ENCODE measurements at regions not wholly inside any gene's neighbourhood (a gene's known extent, or its start where the extent isn't known, plus 50 kb on each side); places are given as distances from the start of the nearest gene placed in this dataset.

GRCh38 chr4:151887031-151887815, 126.4 kb upstream of the GATB start:
- no peak for DNase-seq (ENCODE audit: low spot score)

GRCh38 chr4:151885123-151885522, 124.3 kb upstream of the GATB start:
- DNase-seq (ENCODE audit: low spot score): no peak

DNA sequence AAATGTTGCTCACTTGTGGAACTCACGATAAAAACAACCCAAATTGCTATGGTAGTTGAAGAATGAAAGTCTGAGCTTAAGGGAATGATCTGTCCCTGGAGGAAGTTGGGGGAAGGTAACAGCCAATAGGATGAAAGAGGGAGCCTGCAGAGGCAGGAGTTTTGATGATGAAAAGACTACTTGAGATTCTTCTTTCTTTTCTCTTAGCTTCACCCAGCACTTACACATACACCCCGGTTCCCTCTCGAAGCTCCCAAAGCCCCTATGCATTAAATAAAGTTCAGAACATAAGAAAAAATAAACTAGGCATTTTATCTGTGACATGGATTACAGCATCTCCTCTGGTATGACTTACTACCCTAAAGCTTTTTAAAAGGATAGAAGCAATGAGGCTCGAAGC, 122.9 kb upstream of the GATB start:
- DNase-seq (ENCODE audit: low spot score): no peak

- no peak for DNase-seq (ENCODE audit: low spot score)
Observed at GRCh38 chr4:151882072-151882803, 121.4 kb upstream of the GATB start.

DNA sequence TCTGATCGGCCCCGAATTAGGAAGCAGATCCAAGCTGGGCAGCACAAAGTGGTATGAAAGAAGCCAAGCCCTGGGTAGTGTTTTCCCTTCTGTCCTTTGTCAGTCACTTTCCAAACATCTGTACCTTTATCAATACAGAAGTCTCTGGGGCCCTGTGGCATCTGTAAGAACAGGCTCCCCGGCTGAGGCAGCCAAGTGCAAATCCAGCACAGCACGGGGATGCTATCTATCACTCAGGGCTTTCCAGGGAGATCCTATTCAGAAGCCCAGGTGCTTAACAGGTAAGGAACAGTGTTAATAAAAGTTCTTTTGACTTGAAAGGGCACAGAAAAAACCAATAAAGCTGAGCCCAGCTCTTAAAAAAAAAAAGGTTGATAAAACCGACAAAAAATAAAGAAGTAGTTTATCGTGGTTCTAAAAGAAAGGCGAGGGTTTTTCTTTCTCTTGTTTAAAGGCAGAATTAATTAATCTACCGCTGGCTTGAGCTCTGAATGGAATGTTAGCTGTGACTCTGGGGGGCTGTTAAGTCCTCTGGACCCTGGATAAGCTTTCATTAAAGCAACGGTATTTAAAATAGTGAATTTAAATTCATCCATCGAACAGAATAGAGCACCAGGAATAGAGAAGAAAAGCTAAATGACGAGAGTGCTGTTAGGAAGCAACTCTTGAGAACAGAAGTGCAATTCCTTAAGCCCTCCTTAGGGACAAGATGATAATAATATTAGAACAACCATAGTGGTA, 119.1 kb upstream of the GATB start:
- DNase-seq (ENCODE audit: low spot score): no peak

GRCh38 chr4:151876381-151876988, 115.7 kb upstream of the GATB start:
- no peak for DNase-seq (ENCODE audit: low spot score)

DNA sequence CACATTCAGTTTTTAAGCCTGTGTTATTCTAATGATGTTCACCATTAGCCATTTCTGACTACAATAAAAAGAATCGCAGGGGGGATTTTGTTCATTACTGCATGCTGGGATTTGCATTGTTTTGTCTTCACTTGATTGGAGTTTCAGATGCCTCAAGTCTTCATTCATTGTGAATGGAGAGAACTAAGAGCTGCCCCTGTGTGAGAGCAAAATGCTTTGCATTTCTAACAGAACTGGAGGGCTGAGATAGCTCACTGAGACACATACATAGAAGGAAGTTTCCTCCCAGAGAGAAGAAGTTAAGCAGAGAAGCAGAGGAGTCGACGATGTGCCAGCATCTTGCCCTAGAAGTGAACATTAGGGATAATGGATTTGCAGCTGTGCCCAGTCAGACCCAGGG, 113.5 kb upstream of the GATB start:
- no peak for DNase-seq (ENCODE audit: low spot score)

GRCh38 chr4:151866592-151866918, 105.7 kb upstream of the GATB start:
- DNase-seq (ENCODE audit: low spot score): no peak

DNA sequence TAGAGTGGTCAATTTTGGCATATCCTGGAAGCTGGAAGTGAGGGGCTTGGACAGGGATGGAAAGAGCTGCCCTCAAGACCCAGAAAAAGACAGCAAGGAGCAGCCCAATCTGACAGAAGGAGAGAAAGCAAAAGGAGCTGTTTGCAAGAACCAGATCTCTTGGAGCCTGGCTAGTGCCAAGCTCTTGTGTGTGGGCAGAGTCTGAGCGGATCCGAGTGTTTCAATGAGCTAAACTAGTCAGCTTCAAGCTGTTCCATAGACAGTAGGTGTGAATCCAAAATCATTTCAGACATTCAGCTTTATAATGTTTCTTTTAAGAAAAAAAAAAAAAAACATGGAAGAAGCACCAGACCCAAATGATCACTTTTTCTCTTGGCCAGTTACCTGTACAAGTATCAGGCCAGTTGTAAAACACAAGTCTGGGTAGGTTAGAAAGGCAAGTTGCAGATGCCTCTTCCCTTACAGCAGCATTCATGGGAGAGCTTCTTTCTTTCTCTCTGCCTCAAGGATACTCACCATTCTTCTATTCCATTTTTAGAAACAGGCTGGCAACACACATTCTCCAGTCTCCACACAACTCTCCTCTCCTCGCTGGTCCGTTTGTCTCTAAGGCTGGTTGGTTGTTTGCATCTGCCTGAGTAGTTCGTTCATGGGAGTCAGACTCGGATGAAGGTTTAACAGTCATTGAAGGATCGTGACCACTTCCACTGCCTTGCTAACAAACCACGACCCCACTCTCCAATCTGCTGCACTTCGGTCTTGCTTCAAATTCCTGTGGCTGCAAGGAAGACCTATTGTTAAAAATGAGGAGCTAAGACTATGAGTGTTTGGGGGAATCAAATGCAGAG, 105.2 kb upstream of the GATB start:
- no peak for DNase-seq (ENCODE audit: low spot score)

- no peak for DNase-seq (ENCODE audit: low spot score)
Observed at GRCh38 chr4:151865312-151865711, 104.5 kb upstream of the GATB start.

DNA sequence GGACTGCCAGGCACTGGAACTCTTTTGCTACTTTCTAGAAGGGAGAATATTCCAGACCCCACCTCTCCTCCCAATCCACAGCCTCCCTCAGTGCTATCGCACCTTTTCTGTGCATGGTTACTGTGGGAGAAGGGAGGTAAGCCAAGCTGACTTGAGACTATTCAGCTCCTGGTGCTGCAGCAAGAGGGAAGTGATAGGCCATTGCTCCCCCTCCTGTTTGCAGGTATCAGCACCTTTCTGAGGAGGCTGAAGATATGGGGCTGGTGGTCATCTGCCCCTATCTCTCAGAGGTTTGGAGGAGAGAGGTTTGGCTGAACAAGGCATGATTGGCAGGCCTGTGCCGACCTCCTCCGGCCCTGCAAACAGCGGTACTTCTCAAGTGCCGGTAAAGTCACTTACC, 103.3 kb upstream of the GATB start:
- no peak for DNase-seq (ENCODE audit: low spot score)

DNA sequence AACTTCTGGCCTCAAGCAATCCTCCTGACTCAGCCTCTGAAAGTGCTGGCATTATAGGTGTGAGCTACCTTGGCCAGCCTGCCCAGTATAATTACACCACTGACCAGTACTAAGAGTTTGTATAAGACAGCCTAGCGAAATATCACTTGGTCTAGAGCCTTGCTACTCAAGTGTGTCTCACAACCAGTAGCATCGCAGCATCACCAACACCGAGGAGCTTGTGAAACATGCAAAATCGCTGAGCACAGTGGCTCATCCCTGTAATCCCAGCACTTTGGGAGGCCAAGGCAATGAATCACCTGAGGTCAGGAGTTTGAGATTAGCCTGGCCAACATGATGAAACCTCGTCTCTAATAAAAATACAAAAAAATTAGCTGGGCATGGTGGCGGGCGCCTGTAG, 102.0 kb upstream of the GATB start:
- no peak for DNase-seq (ENCODE audit: low spot score)

DNA sequence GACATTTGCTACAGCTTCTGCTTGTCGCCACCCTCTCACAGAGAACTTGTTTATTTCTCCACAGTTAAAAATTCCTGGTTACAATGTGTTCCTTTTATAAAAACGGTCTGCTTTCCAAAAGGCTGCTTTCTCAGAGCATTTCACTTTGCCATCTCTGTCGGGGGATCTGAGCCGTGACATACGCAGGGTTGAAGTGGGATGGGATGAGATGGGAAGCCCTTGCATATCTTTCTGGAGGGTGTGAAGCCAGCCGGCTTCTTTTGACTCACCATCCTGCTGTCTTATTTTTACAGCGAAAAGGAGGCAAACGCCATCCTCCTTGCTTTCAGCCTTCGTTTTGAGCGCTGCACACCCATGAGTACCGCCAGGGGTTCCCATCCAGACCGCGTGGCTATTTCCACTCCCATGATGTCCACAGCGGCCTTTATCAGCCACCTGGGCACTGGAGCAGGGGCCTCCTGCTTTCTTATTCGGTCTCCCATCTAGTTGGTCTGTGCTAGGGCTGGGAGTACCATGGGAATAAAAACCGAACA, 99.8 kb upstream of the GATB start:
- no peak for DNase-seq (ENCODE audit: low spot score)

DNA sequence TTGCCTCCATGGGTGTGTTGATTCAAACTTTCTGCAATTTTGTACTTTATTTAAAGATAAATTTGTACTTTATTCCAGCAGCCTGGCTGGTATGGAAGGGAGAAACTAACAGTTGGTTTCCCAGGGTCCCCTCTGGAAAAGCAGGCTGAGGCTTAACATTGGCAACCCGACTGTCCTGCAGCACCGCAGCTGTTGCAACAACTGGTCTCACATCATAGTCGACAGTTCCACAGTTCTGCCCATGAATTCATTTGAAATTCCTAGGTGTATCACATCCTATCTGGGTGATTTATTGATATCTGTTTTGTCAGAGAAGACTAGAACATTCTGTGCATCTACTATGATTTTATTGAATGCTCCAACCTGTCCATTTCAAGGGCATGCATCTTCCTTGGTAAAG, 98.8 kb upstream of the GATB start:
- no peak for DNase-seq (ENCODE audit: low spot score)

GRCh38 chr4:151858356-151858755, 97.5 kb upstream of the GATB start:
- no peak for DNase-seq (ENCODE audit: low spot score)

GRCh38 chr4:151857368-151857767, 96.6 kb upstream of the GATB start:
- DNase-seq (ENCODE audit: low spot score): no peak

DNA sequence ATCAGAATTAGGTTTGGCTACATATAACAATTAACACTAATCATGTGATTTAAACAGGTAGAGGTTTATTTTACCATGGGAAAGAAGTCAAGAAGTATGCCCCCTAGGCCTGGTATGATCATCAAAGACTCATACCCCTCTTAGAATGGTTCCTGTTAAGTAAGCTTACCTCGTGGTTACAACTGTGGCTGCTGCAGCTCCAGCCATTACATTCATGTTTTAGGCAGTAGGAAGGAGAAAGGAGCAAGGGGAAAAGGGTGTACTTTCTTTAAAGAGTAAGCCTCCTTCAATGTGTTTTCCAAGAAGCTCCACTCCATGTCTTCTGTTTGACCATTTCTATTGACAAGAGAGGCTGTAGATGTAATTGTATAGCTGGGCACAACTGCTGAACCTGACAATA, 94.9 kb upstream of the GATB start:
- DNase-seq (ENCODE audit: low spot score): no peak

- DNase-seq (ENCODE audit: low spot score): no peak
Observed at GRCh38 chr4:151854731-151855130, 93.9 kb upstream of the GATB start.

- no peak for DNase-seq (ENCODE audit: low spot score)
Observed at GRCh38 chr4:151853034-151853433, 92.2 kb upstream of the GATB start.

DNA sequence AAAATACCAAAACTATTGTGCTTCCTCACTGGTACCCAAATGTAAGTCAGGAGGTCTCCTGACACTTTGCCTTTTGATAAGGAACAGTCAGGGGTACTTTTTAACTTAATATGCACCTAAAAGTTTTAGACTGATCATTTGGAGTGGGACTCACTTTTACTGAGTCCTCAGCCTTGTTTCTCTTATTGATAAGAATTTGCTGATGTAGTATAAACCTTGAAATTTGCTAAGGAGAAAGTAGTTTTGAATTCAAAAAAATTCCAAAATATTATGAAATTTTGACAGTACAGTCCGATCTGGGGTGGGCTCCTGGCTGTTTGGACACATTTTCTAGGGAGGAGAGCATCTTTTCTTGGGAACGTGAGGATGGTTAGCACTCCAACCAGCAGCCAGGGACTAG, 91.4 kb upstream of the GATB start:
- no peak for DNase-seq (ENCODE audit: low spot score)

GRCh38 chr4:151851354-151851753, 90.5 kb upstream of the GATB start:
- DNase-seq (ENCODE audit: low spot score): no peak
